ENCODE measurements at regions not wholly inside any gene's neighbourhood (a gene's known extent, or its start where the extent isn't known, plus 50 kb on each side); places are given as distances from the start of the nearest gene placed in this dataset.
A peak's percentile ranks its signal among the peaks of the same experiment; 100 is the strongest.

- TF ChIP-seq CTCF (IDR thresholded peaks at IDR 0.05; ENCODE audit: borderline replicate concordance, insufficient read depth, low read depth, low read length): no peak
- H3K4me3 ChIP-seq (ENCODE audit: low read depth, low read length): no peak overlapping the region
Observed at GRCh38 chr18:46319783-46320182, 215.6 kb downstream of the HAUS1 start.

GRCh38 chr18:46320297-46320696, 216.1 kb downstream of the HAUS1 start:
- no peak overlapping the region for H3K4me3 ChIP-seq (ENCODE audit: low read depth, low read length)
- 0 out of 2 replicates have a peak, but pooled peaks have one; percentile 12 for TF ChIP-seq CTCF (IDR thresholded peaks at IDR 0.05; ENCODE audit: borderline replicate concordance, insufficient read depth, low read depth, low read length)

- no peak overlapping the region for H3K4me3 ChIP-seq (ENCODE audit: low read depth, low read length)
- TF ChIP-seq CTCF (IDR thresholded peaks at IDR 0.05; ENCODE audit: borderline replicate concordance, insufficient read depth, low read depth, low read length): no peak
Observed at GRCh38 chr18:46320928-46321711, 216.9 kb downstream of the HAUS1 start.

GRCh38 chr18:46321955-46322354, 217.8 kb downstream of the HAUS1 start:
- no peak for TF ChIP-seq CTCF (IDR thresholded peaks at IDR 0.05; ENCODE audit: borderline replicate concordance, insufficient read depth, low read depth, low read length)
- no peak overlapping the region for H3K4me3 ChIP-seq (ENCODE audit: low read depth, low read length)

- no peak overlapping the region for H3K4me3 ChIP-seq (ENCODE audit: low read depth, low read length)
- no peak for TF ChIP-seq CTCF (IDR thresholded peaks at IDR 0.05; ENCODE audit: borderline replicate concordance, insufficient read depth, low read depth, low read length)
Observed at GRCh38 chr18:46322411-46322891, 218.3 kb downstream of the HAUS1 start.

- no peak for TF ChIP-seq CTCF (IDR thresholded peaks at IDR 0.05; ENCODE audit: borderline replicate concordance, insufficient read depth, low read depth, low read length)
Observed at GRCh38 chr18:46322941-46323340, 218.8 kb downstream of the HAUS1 start.

More at GRCh38 chr18:46322941-46323340, 218.8 kb downstream of the HAUS1 start:
- no peak overlapping the region for H3K4me3 ChIP-seq (ENCODE audit: low read depth, low read length)

Measured in GM12875 (cell line).